IPS-18c (cell line): ENCODE measurements at regions not wholly inside any gene's neighbourhood (a gene's known extent, or its start where the extent isn't known, plus 50 kb on each side); places are given as distances from the start of the nearest gene placed in this dataset.

Source experiments
- H3K4me3 ChIP-seq: 2 replicates; pipeline ENCODE4 v1.7.0; 2013; ENCODE audit warnings: low read depth, mild to moderate bottlenecking, low read length, moderate library complexity; ENCODE audit not compliant: insufficient read depth
- H3K9me3 ChIP-seq: one replicate; pipeline ENCODE4 v1.6.1; 2013; ENCODE audit warnings: mild to moderate bottlenecking, low read length, moderate library complexity; ENCODE audit not compliant: control insufficient read depth, insufficient read depth

- H3K9me3 ChIP-seq = no peaks in the 10 kb centered on the region
- H3K4me3 ChIP-seq = no peak overlapping the region
Observed at GRCh38 chr3:63061449-63061848, 186.2 kb upstream of the CADPS start.

DNA sequence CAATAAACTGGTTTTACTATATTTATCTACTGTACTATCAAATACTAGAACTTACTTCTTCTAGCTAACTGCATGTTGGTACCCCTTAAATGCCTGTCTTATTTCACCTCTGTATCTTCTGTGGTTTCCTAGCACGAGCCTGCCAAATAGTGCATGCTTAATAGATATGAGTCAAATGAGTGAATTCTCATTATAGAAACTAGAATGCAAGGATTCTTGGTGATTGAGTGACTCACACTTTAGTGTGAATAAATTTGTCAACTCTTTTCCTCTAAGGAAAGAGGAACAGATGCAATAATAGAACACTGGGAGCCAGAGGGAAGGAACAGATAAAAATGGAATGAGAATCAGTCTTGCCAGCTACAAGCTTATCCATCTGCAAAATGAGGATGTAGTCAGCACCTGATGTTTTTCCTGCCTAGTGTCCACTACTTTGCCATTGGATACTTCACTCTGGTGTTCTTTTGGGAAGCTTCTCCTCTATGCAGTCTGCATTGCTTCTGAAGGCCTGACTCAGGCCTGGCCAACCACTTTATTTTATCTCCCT is 189.1 kb upstream of the CADPS start:
- no peak overlapping the region for H3K4me3 ChIP-seq
- H3K9me3 ChIP-seq = no peaks in the 10 kb centered on the region

- no peaks in the 10 kb centered on the region for H3K9me3 ChIP-seq
- H3K4me3 ChIP-seq = no peak overlapping the region
Observed at GRCh38 chr3:63067999-63068645, 192.9 kb upstream of the CADPS start.

GRCh38 chr3:63069806-63070475 is 194.7 kb upstream of the CADPS start:
- H3K4me3 ChIP-seq = no peak overlapping the region
- no peaks in the 10 kb centered on the region for H3K9me3 ChIP-seq

GRCh38 chr3:63070476-63070810 is 195.2 kb upstream of the CADPS start:
- H3K4me3 ChIP-seq = no peak overlapping the region

DNA sequence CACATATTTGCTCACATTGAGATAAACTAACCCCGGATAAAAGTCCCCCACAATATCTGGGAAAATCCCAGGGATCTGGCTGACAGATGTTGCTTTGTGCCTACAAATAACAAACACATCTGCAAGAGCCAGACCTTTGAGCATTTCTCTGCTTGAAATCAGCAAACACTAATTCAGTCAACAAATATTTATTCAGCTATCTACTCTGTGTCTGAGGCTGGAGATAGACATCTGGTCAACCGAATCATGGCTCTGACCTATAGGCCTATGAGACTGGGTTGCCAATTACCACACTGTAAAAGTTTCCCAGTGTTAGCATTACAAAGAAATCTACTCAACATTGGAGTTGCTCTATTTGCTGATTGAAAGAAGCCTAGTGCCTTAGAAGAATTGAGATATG is 201.1 kb upstream of the CADPS start:
- no peaks in the 10 kb centered on the region for H3K9me3 ChIP-seq
- no peak overlapping the region for H3K4me3 ChIP-seq

More at GRCh38 chr3:63070476-63070810, 195.2 kb upstream of the CADPS start:
- H3K9me3 ChIP-seq = no peaks in the 10 kb centered on the region

GRCh38 chr3:63086190-63086589 is 191.9 kb upstream of the SYNPR start:
- H3K4me3 ChIP-seq = no peak overlapping the region
- no peaks in the 10 kb centered on the region for H3K9me3 ChIP-seq

DNA sequence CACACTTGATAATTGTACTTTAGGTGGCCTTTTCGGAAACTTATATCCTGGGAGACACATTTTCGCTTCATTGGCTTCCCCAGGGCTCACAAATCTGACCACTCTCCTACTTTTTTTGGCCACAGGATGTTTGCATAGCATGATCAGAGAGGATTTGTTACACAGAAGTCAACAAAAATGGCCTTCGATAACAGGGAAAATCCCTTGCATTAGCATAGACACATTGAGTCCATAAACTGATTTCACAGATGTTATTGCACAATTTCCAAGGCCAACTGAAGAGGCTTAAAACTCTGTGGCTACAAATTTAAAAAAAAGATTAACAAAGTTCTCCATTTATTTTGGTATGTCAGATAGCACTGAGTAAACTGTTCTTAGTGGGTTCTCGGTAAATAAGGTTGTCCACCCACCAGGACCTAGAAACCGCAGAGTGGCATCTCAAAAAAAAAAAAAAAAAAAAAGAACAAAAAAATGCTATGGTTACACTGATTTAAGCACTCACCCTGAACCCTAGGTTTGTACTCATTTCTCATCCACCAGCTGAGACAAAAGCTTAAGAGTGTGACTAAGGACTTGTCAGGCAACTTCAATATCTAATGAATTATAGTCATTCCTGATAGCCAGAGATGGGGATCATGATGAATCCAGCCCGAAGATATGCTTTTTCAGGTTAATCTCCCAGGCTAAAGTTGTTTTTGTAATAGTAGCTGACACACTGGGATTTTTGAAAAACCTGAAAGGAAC is 188.9 kb upstream of the SYNPR start:
- Histone ChIP-seq H3K4me3 (no peak overlapping the region), H3K9me3 (no peaks in the 10 kb centered on the region)

- Histone ChIP-seq H3K9me3 (no peaks in the 10 kb centered on the region), H3K4me3 (no peak overlapping the region)
Observed at GRCh38 chr3:63089751-63090132, 188.4 kb upstream of the SYNPR start.

GRCh38 chr3:63090656-63091055 is 187.5 kb upstream of the SYNPR start:
- Histone ChIP-seq H3K9me3 (no peaks in the 10 kb centered on the region), H3K4me3 (no peak overlapping the region)

DNA sequence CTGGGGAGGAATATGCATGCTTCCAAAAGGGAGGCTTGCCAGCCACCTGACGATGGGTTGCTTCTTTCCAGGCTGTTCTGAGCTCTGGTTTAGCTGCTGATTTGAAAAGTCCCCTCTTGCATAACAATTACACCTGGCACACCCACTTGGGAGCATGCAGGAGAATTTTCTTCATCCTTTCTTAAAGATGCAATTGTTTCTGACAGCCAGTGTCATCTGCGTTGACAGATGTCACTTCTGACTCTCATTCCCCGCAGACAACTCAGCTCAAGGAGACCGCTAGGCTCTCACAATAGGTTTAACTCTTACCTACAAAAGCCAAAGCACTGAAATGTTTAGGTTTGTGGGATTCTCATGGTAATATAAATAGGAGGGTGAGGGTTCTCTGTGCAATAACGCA is 185.6 kb upstream of the SYNPR start:
- Histone ChIP-seq H3K4me3 (no peak overlapping the region), H3K9me3 (no peaks in the 10 kb centered on the region)

- Histone ChIP-seq H3K4me3 (no peak overlapping the region), H3K9me3 (no peaks in the 10 kb centered on the region)
Observed at GRCh38 chr3:63094642-63095408, 183.3 kb upstream of the SYNPR start.

DNA sequence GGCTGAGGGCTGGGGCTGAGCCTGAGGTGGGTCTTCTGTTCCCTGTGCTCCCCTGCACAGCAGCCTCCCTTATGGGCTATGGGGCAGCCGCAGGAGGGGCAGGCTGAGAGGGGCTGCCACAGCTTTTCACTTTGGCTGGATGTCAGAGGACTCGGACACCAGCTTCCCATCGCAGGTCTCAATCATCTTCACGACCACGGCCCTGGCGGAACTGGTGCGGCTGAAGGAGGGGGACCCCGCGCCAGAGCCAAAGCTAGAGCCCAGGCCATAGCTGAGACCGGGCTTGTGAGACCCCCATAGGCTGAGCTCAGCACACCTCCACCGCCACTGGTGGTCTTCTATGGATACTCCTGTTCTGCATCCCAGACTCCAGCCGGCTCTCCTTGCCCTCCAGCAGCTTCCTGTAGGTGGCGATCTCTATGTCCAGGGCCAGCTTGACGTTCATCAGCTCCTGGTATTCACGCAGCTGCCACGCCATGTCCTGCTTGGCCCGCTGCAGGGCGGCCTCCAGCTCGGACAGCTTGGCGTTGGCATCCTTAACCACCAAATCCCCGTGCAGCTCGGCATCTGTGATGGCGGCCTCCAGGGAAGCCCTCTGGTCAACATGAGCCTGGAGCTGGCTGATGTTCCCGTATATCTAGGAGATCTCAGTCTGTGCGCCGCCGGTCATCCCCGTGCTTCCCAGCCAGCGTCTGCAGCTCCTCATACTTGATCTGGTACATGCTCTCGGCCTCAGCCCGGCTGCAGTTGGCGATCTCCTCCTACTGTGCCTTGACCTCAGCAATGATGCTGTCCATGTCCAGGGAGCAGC is 181.7 kb upstream of the SYNPR start:
- H3K4me3 ChIP-seq = no peak overlapping the region
- no peaks in the 10 kb centered on the region for H3K9me3 ChIP-seq

DNA sequence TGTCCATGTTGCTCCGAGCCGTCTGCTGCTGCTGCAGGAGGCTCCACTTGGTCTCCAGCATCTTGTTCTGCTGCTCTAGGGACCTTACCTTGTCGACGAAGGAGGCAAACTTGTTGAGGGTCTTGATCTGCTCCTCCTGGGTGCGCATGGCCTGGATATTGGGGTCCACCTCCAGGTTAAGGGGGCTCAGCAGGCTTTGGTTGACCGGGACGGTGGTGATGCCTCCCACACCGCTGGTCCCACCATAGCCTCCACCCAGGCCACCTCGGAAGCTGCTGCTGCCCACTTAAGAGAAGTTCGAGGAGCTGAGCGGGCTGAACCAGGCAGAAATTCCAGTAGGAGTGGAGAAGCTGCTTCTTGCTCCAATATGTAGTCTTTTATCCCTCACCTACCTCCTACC is 180.7 kb upstream of the SYNPR start:
- no peaks in the 10 kb centered on the region for H3K9me3 ChIP-seq
- no peak overlapping the region for H3K4me3 ChIP-seq

- Histone ChIP-seq H3K4me3 (no peak overlapping the region), H3K9me3 (no peaks in the 10 kb centered on the region)
Observed at GRCh38 chr3:63116922-63117321, 161.2 kb upstream of the SYNPR start.

- Histone ChIP-seq H3K9me3 (no peaks in the 10 kb centered on the region), H3K4me3 (no peak overlapping the region)
Observed at GRCh38 chr3:63124090-63124489, 154.0 kb upstream of the SYNPR start.

- Histone ChIP-seq H3K9me3 (no peaks in the 10 kb centered on the region), H3K4me3 (no peak overlapping the region)
Observed at GRCh38 chr3:63126530-63126929, 151.6 kb upstream of the SYNPR start.
